GM23338 (cell line): ENCODE measurements at regions not wholly inside any gene's neighbourhood (a gene's known extent, or its start where the extent isn't known, plus 50 kb on each side); places are given as distances from the start of the nearest gene placed in this dataset.

ENCODE experiments used
- ATAC-seq: fragments of 200-7000 bp; cut with Tn5 transposase; 3 replicates; pipeline ENCODE4 v1.9.1; 2020
- DNase-seq: peaks from one replicate; pipeline ENCODE4 v3.0.0-alpha.2; 2015; ENCODE audit warnings: low spot score
- H2AFZ ChIP-seq: fragments of 200-600 bp; sonication (generic); 2 replicates; pipeline ENCODE4 v1.8.0; 2016; ENCODE audit warnings: antibody characterized with exemption, mild to moderate bottlenecking, moderate library complexity
- H3F3A ChIP-seq: fragments of 200-600 bp; sonication (generic); replicated peaks from 2 replicates; pipeline ENCODE4 v1.8.0; 2017; ENCODE audit warnings: antibody characterized with exemption, mixed run types, low read depth
- H3K27ac ChIP-seq: fragments of 200-600 bp; sonication (generic); 2 replicates; pipeline ENCODE4 v1.6.1; 2016; ENCODE audit warnings: low read depth
- H3K27me3 ChIP-seq: fragments of 200-600 bp; sonication (generic); 2 replicates; pipeline ENCODE4 v1.8.0; 2016; ENCODE audit warnings: mild to moderate bottlenecking, mixed run types, moderate library complexity; ENCODE audit not compliant: insufficient read depth
- H3K36me3 ChIP-seq: fragments of 200-600 bp; sonication (generic); 2 replicates; pipeline ENCODE4 v1.8.0; 2016; ENCODE audit warnings: mild to moderate bottlenecking; ENCODE audit not compliant: insufficient read depth
- H3K4me1 ChIP-seq: fragments of 200-600 bp; sonication (generic); 2 replicates; pipeline ENCODE4 v1.8.0; 2016; ENCODE audit warnings: mild to moderate bottlenecking, moderate library complexity; ENCODE audit not compliant: insufficient read depth
- H3K4me2 ChIP-seq: fragments of 200-600 bp; sonication (generic); 2 replicates; pipeline ENCODE4 v1.7.1; 2017; ENCODE audit warnings: mixed run types
- H3K4me3 ChIP-seq: fragments of 200-600 bp; sonication (generic); 2 replicates; pipeline ENCODE4 v1.6.1; 2016; ENCODE audit warnings: mixed run types
- H3K79me2 ChIP-seq: fragments of 200-600 bp; sonication (generic); replicated peaks from 2 replicates; pipeline ENCODE4 v1.8.0; 2017; ENCODE audit warnings: mild to moderate bottlenecking; ENCODE audit not compliant: insufficient read depth
- H3K9me2 ChIP-seq: fragments of 200-600 bp; sonication (generic); 2 replicates; pipeline ENCODE4 v1.8.0; 2017; ENCODE audit not compliant: insufficient read depth
- H4K20me1 ChIP-seq: fragments of 200-600 bp; sonication (generic); replicated peaks from 2 replicates; pipeline ENCODE4 v1.8.0; 2017; ENCODE audit warnings: mild to moderate bottlenecking; ENCODE audit not compliant: insufficient read depth
- H3K27ac Mint-ChIP-seq: 2 replicates; pipeline ENCODE4 v1.8.0; 2020; ENCODE audit warnings: inconsistent platforms, mild to moderate bottlenecking, moderate library complexity, mixed read lengths
- H3K27me3 Mint-ChIP-seq: 3 replicates; pipeline ENCODE4 v1.8.0; 2022; ENCODE audit warnings: low read depth, mild to moderate bottlenecking, moderate library complexity, mixed read lengths, inconsistent platforms; ENCODE audit not compliant: insufficient read depth, poor library complexity
- H3K36me3 Mint-ChIP-seq: 3 replicates; pipeline ENCODE4 v1.8.0; 2021; ENCODE audit warnings: low read depth, mild to moderate bottlenecking, inconsistent platforms, moderate library complexity, mixed read lengths
- H3K4me1 Mint-ChIP-seq: 3 replicates; pipeline ENCODE4 v1.8.0; 2020; ENCODE audit warnings: mild to moderate bottlenecking, inconsistent platforms, mixed read lengths
- H3K4me3 Mint-ChIP-seq: 3 replicates; pipeline ENCODE4 v1.8.0; 2021; ENCODE audit warnings: moderate library complexity, mild to moderate bottlenecking, inconsistent platforms, mixed read lengths
- H3K9me3 Mint-ChIP-seq: 3 replicates; pipeline ENCODE4 v1.8.0; 2020; ENCODE audit warnings: moderate library complexity, mild to moderate bottlenecking, inconsistent platforms, mixed read lengths
- CREB1 ChIP-seq: fragments of 250-450 bp; sonication (Bioruptor Pico); IDR thresholded peaks from 2 replicates; pipeline ENCODE4 v1.5.0; 2020; ENCODE audit warnings: low read depth, mild to moderate bottlenecking, moderate library complexity
- EZH2 ChIP-seq: fragments of 200-600 bp; sonication (generic); IDR thresholded peaks from one replicate; pipeline ENCODE4 v1.8.0; 2017; ENCODE audit warnings: antibody characterized with exemption, mild to moderate bottlenecking, low read depth; ENCODE audit not compliant: unreplicated experiment
- EZH2phosphoT487 ChIP-seq: fragments of 200-600 bp; sonication (generic); IDR thresholded peaks from one replicate; pipeline ENCODE4 v1.8.1; 2018; ENCODE audit warnings: antibody characterized with exemption; ENCODE audit not compliant: unreplicated experiment
- JUNB ChIP-seq: IDR thresholded peaks from one replicate; pipeline ENCODE4 v1.6.1; 2016; ENCODE audit warnings: antibody characterized with exemption; ENCODE audit not compliant: unreplicated experiment
- NANOG ChIP-seq: IDR thresholded peaks from 2 replicates; pipeline ENCODE4 v1.6.1; 2016; ENCODE audit warnings: antibody characterized with exemption, borderline replicate concordance
- POLR2AphosphoS5 ChIP-seq: IDR thresholded peaks from 2 replicates; pipeline ENCODE4 v1.6.1; 2016; ENCODE audit warnings: antibody characterized with exemption, low read depth
- STAT1 ChIP-seq: IDR thresholded peaks from one replicate; pipeline ENCODE4 v1.6.1; 2016; ENCODE audit warnings: antibody characterized with exemption; ENCODE audit not compliant: unreplicated experiment
- ZNF114 ChIP-seq: fragments of 250-450 bp; sonication (Bioruptor Pico); IDR thresholded peaks from 2 replicates; pipeline ENCODE4 v1.5.0; 2020; ENCODE audit warnings: mild to moderate bottlenecking, moderate library complexity
- ZNF331 ChIP-seq: fragments of 250-450 bp; sonication (Bioruptor Pico); IDR thresholded peaks from 2 replicates; pipeline ENCODE4 v1.5.0; 2020; ENCODE audit warnings: low read depth, mild to moderate bottlenecking, moderate library complexity
- TF ChIP-seq, protein P1 (sequence below): IDR thresholded peaks from one replicate; pipeline ENCODE4 v1.6.1; 2018; ENCODE audit warnings: antibody characterized with exemption; ENCODE audit not compliant: unreplicated experiment
- TF ChIP-seq, protein P2 (sequence below): IDR thresholded peaks from 2 replicates; pipeline ENCODE4 v1.6.1; 2016; ENCODE audit warnings: antibody characterized with exemption
- TF ChIP-seq, protein P3 (sequence below): fragments of 250-450 bp; sonication (Bioruptor Pico); IDR thresholded peaks from 2 replicates; pipeline ENCODE4 v1.5.0; 2020; ENCODE audit warnings: mild to moderate bottlenecking, moderate library complexity
- TF ChIP-seq, protein P4 (sequence below), 2 experiments: fragments of 200-600 bp in 1 of 2; sonication (generic) in 1 of 2; conservative IDR thresholded peaks; 2 replicates each; pipeline versions ENCODE4 v1.5.1 to v1.6.1; 2016 to 2017; ENCODE audit warnings: antibody characterized with exemption in 2 of 2, low read depth in 2 of 2, mild to moderate bottlenecking in 2 of 2, moderate library complexity in 1 of 2

DNA sequence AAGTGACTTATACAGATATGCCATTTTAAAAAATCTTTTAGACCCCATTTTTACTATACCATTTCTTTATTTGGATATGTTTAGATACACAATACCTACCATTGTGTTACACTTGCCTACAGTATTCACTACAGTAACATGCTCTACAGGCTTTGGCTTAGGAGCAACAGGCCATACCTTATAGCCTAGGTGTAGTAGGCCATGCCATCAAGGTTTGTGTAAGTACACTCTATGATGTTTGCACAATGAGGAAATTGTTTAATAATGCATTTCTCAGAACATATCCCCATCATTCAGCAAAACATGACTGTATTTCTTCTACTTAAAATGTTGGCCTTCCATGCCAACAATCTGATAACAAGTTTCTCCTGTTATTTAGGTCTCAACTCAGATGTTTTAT is 1559.5 kb upstream of the TENM4 start:
- no peaks in the 10 kb centered on the region for H3F3A ChIP-seq
- H3K27me3 Mint-ChIP-seq, result no peaks in the 10 kb centered on the region

More for the DNA sequence above, 1559.5 kb upstream of the TENM4 start:
- Histone ChIP-seq H3K4me1 (peaks cover 6% of the 10 kb centered on the region), H3K27ac (no peak overlapping the region), H3K36me3 (no peaks in the 10 kb centered on the region), H3K4me2 (no peak overlapping the region), H3K27me3 (no peaks in the 10 kb centered on the region), H4K20me1 (no peaks in the 10 kb centered on the region; the same call in 1 of the 2 replicates), H3K79me2 (no peaks in the 10 kb centered on the region), H2AFZ (no peak overlapping the region), H3K9me2 (no peaks in the 10 kb centered on the region), H3K4me3 (no peak overlapping the region)
- Mint-ChIP-seq H3K4me3 (no peak overlapping the region), H3K36me3 (no peaks in the 10 kb centered on the region), H3K4me1 (peaks cover 16% of the 10 kb centered on the region), H3K9me3 (no peaks in the 10 kb centered on the region), H3K27ac (no peak overlapping the region)
- TF ChIP-seq, protein P1, sequence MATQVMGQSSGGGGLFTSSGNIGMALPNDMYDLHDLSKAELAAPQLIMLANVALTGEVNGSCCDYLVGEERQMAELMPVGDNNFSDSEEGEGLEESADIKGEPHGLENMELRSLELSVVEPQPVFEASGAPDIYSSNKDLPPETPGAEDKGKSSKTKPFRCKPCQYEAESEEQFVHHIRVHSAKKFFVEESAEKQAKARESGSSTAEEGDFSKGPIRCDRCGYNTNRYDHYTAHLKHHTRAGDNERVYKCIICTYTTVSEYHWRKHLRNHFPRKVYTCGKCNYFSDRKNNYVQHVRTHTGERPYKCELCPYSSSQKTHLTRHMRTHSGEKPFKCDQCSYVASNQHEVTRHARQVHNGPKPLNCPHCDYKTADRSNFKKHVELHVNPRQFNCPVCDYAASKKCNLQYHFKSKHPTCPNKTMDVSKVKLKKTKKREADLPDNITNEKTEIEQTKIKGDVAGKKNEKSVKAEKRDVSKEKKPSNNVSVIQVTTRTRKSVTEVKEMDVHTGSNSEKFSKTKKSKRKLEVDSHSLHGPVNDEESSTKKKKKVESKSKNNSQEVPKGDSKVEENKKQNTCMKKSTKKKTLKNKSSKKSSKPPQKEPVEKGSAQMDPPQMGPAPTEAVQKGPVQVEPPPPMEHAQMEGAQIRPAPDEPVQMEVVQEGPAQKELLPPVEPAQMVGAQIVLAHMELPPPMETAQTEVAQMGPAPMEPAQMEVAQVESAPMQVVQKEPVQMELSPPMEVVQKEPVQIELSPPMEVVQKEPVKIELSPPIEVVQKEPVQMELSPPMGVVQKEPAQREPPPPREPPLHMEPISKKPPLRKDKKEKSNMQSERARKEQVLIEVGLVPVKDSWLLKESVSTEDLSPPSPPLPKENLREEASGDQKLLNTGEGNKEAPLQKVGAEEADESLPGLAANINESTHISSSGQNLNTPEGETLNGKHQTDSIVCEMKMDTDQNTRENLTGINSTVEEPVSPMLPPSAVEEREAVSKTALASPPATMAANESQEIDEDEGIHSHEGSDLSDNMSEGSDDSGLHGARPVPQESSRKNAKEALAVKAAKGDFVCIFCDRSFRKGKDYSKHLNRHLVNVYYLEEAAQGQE, result no peak
- TF ChIP-seq EZH2, result no peak
- TF ChIP-seq POLR2AphosphoS5, result no peak
- TF ChIP-seq CREB1 (CRISPR knock-in tag), result no peak
- TF ChIP-seq, protein P2, sequence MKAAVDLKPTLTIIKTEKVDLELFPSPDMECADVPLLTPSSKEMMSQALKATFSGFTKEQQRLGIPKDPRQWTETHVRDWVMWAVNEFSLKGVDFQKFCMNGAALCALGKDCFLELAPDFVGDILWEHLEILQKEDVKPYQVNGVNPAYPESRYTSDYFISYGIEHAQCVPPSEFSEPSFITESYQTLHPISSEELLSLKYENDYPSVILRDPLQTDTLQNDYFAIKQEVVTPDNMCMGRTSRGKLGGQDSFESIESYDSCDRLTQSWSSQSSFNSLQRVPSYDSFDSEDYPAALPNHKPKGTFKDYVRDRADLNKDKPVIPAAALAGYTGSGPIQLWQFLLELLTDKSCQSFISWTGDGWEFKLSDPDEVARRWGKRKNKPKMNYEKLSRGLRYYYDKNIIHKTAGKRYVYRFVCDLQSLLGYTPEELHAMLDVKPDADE, result no peak
- no peak for TF ChIP-seq ZNF114 (CRISPR knock-in tag)
- no peak for TF ChIP-seq JUNB
- TF ChIP-seq, protein P3, sequence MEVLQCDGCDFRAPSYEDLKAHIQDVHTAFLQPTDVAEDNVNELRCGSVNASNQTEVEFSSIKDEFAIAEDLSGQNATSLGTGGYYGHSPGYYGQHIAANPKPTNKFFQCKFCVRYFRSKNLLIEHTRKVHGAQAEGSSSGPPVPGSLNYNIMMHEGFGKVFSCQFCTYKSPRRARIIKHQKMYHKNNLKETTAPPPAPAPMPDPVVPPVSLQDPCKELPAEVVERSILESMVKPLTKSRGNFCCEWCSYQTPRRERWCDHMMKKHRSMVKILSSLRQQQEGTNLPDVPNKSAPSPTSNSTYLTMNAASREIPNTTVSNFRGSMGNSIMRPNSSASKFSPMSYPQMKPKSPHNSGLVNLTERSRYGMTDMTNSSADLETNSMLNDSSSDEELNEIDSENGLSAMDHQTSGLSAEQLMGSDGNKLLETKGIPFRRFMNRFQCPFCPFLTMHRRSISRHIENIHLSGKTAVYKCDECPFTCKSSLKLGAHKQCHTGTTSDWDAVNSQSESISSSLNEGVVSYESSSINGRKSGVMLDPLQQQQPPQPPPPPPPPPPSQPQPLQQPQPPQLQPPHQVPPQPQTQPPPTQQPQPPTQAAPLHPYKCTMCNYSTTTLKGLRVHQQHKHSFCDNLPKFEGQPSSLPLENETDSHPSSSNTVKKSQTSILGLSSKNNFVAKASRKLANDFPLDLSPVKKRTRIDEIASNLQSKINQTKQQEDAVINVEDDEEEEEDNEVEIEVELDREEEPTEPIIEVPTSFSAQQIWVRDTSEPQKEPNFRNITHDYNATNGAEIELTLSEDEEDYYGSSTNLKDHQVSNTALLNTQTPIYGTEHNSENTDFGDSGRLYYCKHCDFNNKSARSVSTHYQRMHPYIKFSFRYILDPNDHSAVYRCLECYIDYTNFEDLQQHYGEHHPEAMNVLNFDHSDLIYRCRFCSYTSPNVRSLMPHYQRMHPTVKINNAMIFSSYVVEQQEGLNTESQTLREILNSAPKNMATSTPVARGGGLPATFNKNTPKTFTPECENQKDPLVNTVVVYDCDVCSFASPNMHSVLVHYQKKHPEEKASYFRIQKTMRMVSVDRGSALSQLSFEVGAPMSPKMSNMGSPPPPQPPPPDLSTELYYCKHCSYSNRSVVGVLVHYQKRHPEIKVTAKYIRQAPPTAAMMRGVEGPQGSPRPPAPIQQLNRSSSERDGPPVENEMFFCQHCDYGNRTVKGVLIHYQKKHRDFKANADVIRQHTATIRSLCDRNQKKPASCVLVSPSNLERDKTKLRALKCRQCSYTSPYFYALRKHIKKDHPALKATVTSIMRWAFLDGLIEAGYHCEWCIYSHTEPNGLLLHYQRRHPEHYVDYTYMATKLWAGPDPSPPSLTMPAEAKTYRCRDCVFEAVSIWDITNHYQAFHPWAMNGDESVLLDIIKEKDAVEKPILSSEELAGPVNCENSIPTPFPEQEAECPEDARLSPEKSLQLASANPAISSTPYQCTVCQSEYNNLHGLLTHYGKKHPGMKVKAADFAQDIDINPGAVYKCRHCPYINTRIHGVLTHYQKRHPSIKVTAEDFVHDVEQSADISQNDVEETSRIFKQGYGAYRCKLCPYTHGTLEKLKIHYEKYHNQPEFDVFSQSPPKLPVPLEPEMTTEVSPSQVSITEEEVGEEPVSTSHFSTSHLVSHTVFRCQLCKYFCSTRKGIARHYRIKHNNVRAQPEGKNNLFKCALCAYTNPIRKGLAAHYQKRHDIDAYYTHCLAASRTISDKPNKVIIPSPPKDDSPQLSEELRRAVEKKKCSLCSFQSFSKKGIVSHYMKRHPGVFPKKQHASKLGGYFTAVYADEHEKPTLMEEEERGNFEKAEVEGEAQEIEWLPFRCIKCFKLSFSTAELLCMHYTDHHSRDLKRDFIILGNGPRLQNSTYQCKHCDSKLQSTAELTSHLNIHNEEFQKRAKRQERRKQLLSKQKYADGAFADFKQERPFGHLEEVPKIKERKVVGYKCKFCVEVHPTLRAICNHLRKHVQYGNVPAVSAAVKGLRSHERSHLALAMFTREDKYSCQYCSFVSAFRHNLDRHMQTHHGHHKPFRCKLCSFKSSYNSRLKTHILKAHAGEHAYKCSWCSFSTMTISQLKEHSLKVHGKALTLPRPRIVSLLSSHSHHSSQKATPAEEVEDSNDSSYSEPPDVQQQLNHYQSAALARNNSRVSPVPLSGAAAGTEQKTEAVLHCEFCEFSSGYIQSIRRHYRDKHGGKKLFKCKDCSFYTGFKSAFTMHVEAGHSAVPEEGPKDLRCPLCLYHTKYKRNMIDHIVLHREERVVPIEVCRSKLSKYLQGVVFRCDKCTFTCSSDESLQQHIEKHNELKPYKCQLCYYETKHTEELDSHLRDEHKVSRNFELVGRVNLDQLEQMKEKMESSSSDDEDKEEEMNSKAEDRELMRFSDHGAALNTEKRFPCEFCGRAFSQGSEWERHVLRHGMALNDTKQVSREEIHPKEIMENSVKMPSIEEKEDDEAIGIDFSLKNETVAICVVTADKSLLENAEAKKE (CRISPR knock-in tag), result no peak
- TF ChIP-seq, protein P4, sequence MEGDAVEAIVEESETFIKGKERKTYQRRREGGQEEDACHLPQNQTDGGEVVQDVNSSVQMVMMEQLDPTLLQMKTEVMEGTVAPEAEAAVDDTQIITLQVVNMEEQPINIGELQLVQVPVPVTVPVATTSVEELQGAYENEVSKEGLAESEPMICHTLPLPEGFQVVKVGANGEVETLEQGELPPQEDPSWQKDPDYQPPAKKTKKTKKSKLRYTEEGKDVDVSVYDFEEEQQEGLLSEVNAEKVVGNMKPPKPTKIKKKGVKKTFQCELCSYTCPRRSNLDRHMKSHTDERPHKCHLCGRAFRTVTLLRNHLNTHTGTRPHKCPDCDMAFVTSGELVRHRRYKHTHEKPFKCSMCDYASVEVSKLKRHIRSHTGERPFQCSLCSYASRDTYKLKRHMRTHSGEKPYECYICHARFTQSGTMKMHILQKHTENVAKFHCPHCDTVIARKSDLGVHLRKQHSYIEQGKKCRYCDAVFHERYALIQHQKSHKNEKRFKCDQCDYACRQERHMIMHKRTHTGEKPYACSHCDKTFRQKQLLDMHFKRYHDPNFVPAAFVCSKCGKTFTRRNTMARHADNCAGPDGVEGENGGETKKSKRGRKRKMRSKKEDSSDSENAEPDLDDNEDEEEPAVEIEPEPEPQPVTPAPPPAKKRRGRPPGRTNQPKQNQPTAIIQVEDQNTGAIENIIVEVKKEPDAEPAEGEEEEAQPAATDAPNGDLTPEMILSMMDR (conservative IDR thresholded peaks at IDR 0.05; ENCODE audit: low read depth in 2 of 2), result no peak
- no peak for TF ChIP-seq EZH2phosphoT487
- no peak for TF ChIP-seq STAT1
- no peak for TF ChIP-seq ZNF331 (CRISPR knock-in tag)
- no peak for TF ChIP-seq NANOG
- ATAC-seq (no peak), DNase-seq (no peak)
